PC-9 (cell line): ENCODE measurements at regions not wholly inside any gene's neighbourhood (a gene's known extent, or its start where the extent isn't known, plus 50 kb on each side); places are given as distances from the start of the nearest gene placed in this dataset.

Experiments
- BruUV-seq: library from RNA; stranded (reverse); fragments of 400-500 nt; replicated peaks from 2 replicates; lab custom pipeline; 2021; lab: Mats Ljungman, UMichigan
- CTCF ChIA-PET: fragments of 300-600 bp; sonication (Branson Sonifier 250); formaldehyde crosslinking; loops from one replicate; lab custom pipeline; 2022; ENCODE audit warnings: antibody characterized with exemption; lab: Charles Lee
- POLR2A ChIA-PET: fragments of 300-600 bp; sonication (Branson Sonifier 250); formaldehyde crosslinking; loops from one replicate; lab custom pipeline; 2022; ENCODE audit warnings: antibody characterized with exemption; ENCODE audit not compliant: unreplicated experiment; lab: Charles Lee
- DNase-seq, 2 experiments: peaks; one replicate each; pipeline versions ENCODE4 v3.0.0 to v3.0.0-alpha.2; 2015 to 2022; ENCODE audit warnings: mixed read lengths in 1 of 2
- H2AFZ ChIP-seq: fragments of 200-600 bp; sonication (generic); 2 replicates; pipeline ENCODE4 v1.8.1; 2017; ENCODE audit warnings: antibody characterized with exemption
- H3F3A ChIP-seq: fragments of 200-600 bp; sonication (generic); 2 replicates; pipeline ENCODE4 v1.8.1; 2017; ENCODE audit warnings: antibody characterized with exemption, mild to moderate bottlenecking, low read depth; ENCODE audit not compliant: insufficient read depth
- H3K27ac ChIP-seq: fragments of 200-600 bp; sonication (generic); 2 replicates; pipeline ENCODE4 v1.6.1; 2016; ENCODE audit warnings: mixed run types
- H3K27me3 ChIP-seq: fragments of 200-600 bp; sonication (generic); 2 replicates; pipeline ENCODE4 v1.6.1; 2016; ENCODE audit warnings: low read depth, mixed run types; ENCODE audit not compliant: insufficient read depth
- H3K36me3 ChIP-seq: fragments of 200-600 bp; sonication (generic); 2 replicates; pipeline ENCODE4 v1.6.1; 2016; ENCODE audit warnings: low read depth, mixed run types
- H3K4me1 ChIP-seq: fragments of 200-600 bp; sonication (generic); replicated peaks from 2 replicates; pipeline ENCODE4 v1.6.1; 2016; ENCODE audit warnings: mixed run types; ENCODE audit not compliant: insufficient read depth
- H3K4me2 ChIP-seq: fragments of 200-600 bp; sonication (generic); 2 replicates; pipeline ENCODE4 v1.6.1; 2017; ENCODE audit warnings: mixed run types
- H3K4me3 ChIP-seq: fragments of 200-600 bp; sonication (generic); 2 replicates; pipeline ENCODE4 v1.6.1; 2016; ENCODE audit warnings: mixed run types
- H3K79me2 ChIP-seq: fragments of 200-600 bp; sonication (generic); 2 replicates; pipeline ENCODE4 v1.6.1; 2017; ENCODE audit warnings: low read depth, mixed run types
- H3K9me2 ChIP-seq: fragments of 200-600 bp; sonication (generic); 2 replicates; pipeline ENCODE4 v1.8.1; 2017; ENCODE audit warnings: mild to moderate bottlenecking; ENCODE audit not compliant: insufficient read depth
- H3K9me3 ChIP-seq: fragments of 200-600 bp; sonication (generic); 2 replicates; pipeline ENCODE4 v1.8.1; 2016; ENCODE audit warnings: low read depth; ENCODE audit not compliant: insufficient read depth
- H4K20me1 ChIP-seq: fragments of 200-600 bp; sonication (generic); 2 replicates; pipeline ENCODE4 v1.8.1; 2017; ENCODE audit not compliant: insufficient read depth
- EZH2 ChIP-seq: fragments of 200-600 bp; sonication (generic); IDR thresholded peaks from 2 replicates; pipeline ENCODE4 v1.8.0; 2017; ENCODE audit warnings: antibody characterized with exemption, low read depth
- intact Hi-C: fragments of 100-400 bp; cut with micrococcal nuclease; formaldehyde crosslinking; loops from one replicate; pipeline ENCODE4 v1.10.0; 2022; ENCODE audit not compliant: unreplicated experiment
- TF ChIP-seq, protein P1 (sequence below): fragments of 200-600 bp; sonication (generic); conservative IDR thresholded peaks from 2 replicates; pipeline ENCODE4 v1.6.1; 2017; ENCODE audit warnings: mixed run types, antibody characterized with exemption, mild to moderate bottlenecking, moderate library complexity

DNA sequence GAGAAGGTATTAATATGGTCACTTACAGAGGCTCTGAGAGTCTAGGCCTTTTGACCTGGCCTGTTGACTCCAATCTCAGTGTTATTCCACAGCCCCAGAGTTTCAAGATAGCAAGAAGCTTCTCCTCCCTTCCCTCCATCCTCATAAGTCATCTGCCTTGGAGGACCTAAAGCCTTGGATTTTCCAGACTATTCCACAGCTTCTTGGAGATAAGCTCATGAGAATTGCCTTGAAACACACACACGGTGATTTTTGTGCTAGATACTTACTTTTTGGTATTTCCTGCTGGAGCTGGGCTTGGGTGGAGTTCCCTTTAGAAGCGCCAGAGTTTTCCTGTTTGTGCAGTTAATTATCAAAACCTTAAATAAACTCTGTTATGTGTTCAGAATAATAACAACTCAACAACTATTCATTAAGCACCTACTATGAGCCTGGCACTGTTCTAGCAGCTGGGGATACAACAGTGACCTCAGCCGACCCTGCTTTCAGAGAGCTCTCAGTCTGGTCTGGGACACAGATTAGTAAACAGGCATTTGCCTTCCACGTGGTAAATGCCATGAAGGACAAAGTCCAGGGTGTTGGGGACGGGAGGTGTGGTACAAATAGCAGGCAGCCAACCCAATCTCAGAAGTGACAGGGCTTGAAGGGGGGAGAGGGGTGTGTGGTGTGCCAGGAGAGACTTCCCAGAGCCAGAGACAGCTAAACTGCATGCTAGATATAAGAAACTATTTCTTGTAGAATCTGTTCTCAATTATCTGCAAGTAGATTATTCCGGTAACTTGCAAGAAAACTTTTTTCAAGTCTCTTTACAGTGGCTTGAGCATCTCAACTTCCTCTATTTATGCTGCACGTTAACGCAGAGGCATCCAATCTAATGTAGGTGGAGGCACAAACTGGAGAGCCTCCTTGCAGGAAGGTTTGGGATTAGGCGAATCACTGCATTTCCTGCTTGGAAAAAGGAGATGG lies 55.9 kb upstream of the KLF9 start:
- no peaks in the 10 kb centered on the region for H3F3A ChIP-seq
- H3K4me3 ChIP-seq: no peak overlapping the region
- BruUV-seq: no TSS peak
- no peaks in the 10 kb centered on the region for H3K9me2 ChIP-seq
- H3K4me2 ChIP-seq: no peak overlapping the region
- no peaks in the 10 kb centered on the region for H3K4me1 ChIP-seq
- ChIA-PET CTCF (no interaction called here), POLR2A (interaction anchor here (0.5 kb wide), 1 partner anchor 164 kb away, joined by 3 read pairs; no protein-coding TSS in a partner anchor)
- intact Hi-C loops: no loop called here
- no peak overlapping the region for H2AFZ ChIP-seq
- H4K20me1 ChIP-seq: no peaks in the 10 kb centered on the region
- no peaks in the 10 kb centered on the region for H3K36me3 ChIP-seq
- no peaks in the 10 kb centered on the region for H3K79me2 ChIP-seq
- H3K9me3 ChIP-seq: no peaks in the 10 kb centered on the region
- TF ChIP-seq, protein P1, sequence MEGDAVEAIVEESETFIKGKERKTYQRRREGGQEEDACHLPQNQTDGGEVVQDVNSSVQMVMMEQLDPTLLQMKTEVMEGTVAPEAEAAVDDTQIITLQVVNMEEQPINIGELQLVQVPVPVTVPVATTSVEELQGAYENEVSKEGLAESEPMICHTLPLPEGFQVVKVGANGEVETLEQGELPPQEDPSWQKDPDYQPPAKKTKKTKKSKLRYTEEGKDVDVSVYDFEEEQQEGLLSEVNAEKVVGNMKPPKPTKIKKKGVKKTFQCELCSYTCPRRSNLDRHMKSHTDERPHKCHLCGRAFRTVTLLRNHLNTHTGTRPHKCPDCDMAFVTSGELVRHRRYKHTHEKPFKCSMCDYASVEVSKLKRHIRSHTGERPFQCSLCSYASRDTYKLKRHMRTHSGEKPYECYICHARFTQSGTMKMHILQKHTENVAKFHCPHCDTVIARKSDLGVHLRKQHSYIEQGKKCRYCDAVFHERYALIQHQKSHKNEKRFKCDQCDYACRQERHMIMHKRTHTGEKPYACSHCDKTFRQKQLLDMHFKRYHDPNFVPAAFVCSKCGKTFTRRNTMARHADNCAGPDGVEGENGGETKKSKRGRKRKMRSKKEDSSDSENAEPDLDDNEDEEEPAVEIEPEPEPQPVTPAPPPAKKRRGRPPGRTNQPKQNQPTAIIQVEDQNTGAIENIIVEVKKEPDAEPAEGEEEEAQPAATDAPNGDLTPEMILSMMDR: no peak
- TF ChIP-seq EZH2: no peak
- no peak overlapping the region for H3K27ac ChIP-seq
- no peak for DNase-seq
- H3K27me3 ChIP-seq: no peaks in the 10 kb centered on the region

DNA sequence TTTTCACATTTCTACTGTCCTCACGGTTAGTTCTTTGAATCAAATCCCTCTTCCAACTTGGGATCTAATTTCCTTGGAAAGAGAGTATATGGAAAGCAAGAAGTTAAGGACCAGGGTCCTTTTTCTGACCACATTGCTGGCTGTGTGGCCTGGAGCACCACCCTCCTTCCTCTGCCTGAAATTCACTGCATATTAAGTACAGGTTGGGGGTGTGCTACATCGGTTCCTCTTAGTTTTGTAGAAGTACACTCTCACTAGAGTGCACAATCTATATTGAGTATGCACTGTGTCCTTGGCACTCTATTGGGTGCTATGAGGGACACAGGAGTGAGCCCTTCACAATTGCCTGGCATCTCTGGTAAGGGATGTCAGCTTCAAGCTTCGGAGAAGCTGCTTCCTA lies 53.8 kb upstream of the KLF9 start:
- TF ChIP-seq, protein P1: no peak
- TF ChIP-seq EZH2: no peak
- H3K4me1 ChIP-seq: no peaks in the 10 kb centered on the region
- no peaks in the 10 kb centered on the region for H3K79me2 ChIP-seq
- CTCF ChIA-PET: no interaction called here
- intact Hi-C loops: no loop called here
- no peak overlapping the region for H3K4me2 ChIP-seq
- H3K9me2 ChIP-seq: no peaks in the 10 kb centered on the region
- no peak overlapping the region for H3K4me3 ChIP-seq
- H3K27ac ChIP-seq: no peak overlapping the region
- no TSS peak for BruUV-seq
- H3K36me3 ChIP-seq: no peaks in the 10 kb centered on the region
- no peak overlapping the region for H2AFZ ChIP-seq
- H4K20me1 ChIP-seq: no peaks in the 10 kb centered on the region
- POLR2A ChIA-PET: no interaction called here
- no peaks in the 10 kb centered on the region for H3K27me3 ChIP-seq
- H3K9me3 ChIP-seq: no peaks in the 10 kb centered on the region
- no peak for DNase-seq
- H3F3A ChIP-seq: no peaks in the 10 kb centered on the region

GRCh38 chr9:70466976-70467561 lies 52.6 kb upstream of the KLF9 start:
- Histone ChIP-seq H3K4me1 (no peaks in the 10 kb centered on the region), H4K20me1 (no peaks in the 10 kb centered on the region), H3K36me3 (no peaks in the 10 kb centered on the region), H3K27ac (no peak overlapping the region), H3K9me2 (no peaks in the 10 kb centered on the region), H3K79me2 (no peaks in the 10 kb centered on the region), H3K4me3 (no peak overlapping the region), H3K27me3 (no peaks in the 10 kb centered on the region), H2AFZ (no peak overlapping the region), H3F3A (no peaks in the 10 kb centered on the region), H3K4me2 (no peak overlapping the region), H3K9me3 (no peaks in the 10 kb centered on the region)
- BruUV-seq: no TSS peak
- CTCF ChIA-PET: no interaction called here
- POLR2A ChIA-PET: no interaction called here
- no peak for DNase-seq
- TF ChIP-seq, protein P1: no peak
- no peak for TF ChIP-seq EZH2
- intact Hi-C loops: no loop called here
